ENCODE measurements at regions not wholly inside any gene's neighbourhood (a gene's known extent, or its start where the extent isn't known, plus 50 kb on each side); places are given as distances from the start of the nearest gene placed in this dataset.

DNA sequence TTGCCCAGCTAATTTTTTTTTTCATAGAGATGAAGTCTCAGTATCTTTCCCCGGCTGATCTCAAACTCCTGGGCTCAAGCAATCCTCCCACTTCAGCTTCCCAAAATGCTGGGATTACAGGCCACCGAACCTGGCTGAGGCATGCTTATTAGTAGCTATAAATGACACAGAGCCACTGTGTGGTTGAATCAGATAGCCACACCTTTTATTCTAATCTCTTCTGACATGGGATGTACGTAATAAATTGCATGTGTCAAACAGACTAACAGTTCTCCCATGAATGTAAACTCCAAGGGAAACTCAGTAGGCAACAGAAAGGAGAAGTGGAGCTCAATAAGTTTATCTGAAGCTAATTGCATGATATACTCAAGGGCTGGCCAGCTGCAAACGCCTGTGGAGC is 139.8 kb upstream of the VCX3A start:
- peaks cover 6% of the 10 kb centered on the region; the same call in 1 of the 2 replicates for H3K9me3 Mint-ChIP-seq
- DNase-seq: no peak
- no peaks in the 10 kb centered on the region for H3K4me1 Mint-ChIP-seq (ENCODE audit: low read depth)

DNA sequence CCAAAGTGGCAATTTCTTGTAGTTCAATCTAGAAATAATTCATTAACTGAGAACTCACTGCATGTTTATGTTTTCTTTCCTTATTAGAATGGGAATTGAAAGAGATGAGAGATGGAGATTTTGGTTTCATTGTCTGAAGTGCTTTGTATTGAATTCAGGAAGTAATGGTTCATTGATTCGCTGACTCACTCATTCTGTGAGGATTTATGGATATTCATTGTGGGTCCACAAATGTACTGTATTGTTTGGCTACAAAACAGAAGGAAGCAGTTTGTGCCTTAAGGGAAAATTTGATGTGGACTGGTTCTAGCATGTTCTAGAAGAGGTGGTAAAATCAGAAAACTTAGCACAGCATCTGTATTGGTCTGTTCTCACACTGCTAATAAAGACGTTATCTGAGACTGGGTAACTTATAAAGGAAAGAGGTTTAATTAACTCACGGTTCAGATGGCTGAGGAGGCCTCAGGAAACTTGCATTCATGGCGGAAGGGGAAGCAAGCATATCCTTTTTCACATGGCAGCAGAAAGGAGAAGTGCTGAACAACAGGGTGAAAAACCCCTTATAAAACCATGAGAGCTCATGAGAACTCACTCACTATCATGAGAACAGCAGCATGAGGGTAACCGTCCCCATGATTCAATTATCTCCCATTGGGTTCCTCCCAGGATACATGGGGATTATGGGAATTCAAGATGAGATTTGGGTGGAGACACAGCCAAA is 132.3 kb upstream of the VCX3A start:
- H3K36me3 Mint-ChIP-seq (ENCODE audit: low read depth): no peaks in the 10 kb centered on the region
- H3K27ac Mint-ChIP-seq: no peak overlapping the region
- H3K27me3 Mint-ChIP-seq (ENCODE audit: insufficient read depth): no peaks in the 10 kb centered on the region
- no peaks in the 10 kb centered on the region for H3K4me1 Mint-ChIP-seq (ENCODE audit: low read depth)
- no peak for DNase-seq
- H3K9me3 Mint-ChIP-seq: no peaks in the 10 kb centered on the region; the same call in 1 of the 2 replicates
- TF ChIP-seq, protein P1, sequence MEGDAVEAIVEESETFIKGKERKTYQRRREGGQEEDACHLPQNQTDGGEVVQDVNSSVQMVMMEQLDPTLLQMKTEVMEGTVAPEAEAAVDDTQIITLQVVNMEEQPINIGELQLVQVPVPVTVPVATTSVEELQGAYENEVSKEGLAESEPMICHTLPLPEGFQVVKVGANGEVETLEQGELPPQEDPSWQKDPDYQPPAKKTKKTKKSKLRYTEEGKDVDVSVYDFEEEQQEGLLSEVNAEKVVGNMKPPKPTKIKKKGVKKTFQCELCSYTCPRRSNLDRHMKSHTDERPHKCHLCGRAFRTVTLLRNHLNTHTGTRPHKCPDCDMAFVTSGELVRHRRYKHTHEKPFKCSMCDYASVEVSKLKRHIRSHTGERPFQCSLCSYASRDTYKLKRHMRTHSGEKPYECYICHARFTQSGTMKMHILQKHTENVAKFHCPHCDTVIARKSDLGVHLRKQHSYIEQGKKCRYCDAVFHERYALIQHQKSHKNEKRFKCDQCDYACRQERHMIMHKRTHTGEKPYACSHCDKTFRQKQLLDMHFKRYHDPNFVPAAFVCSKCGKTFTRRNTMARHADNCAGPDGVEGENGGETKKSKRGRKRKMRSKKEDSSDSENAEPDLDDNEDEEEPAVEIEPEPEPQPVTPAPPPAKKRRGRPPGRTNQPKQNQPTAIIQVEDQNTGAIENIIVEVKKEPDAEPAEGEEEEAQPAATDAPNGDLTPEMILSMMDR (IDR thresholded peaks at IDR 0.05): no peak
- H3K4me3 Mint-ChIP-seq: no peak overlapping the region

More for the DNA sequence above, 139.8 kb upstream of the VCX3A start:
- no peaks in the 10 kb centered on the region for H3K36me3 Mint-ChIP-seq (ENCODE audit: low read depth)
- no peaks in the 10 kb centered on the region for H3K27me3 Mint-ChIP-seq (ENCODE audit: insufficient read depth)
- TF ChIP-seq, protein P1 (IDR thresholded peaks at IDR 0.05): no peak
- no peak overlapping the region for H3K4me3 Mint-ChIP-seq
- H3K27ac Mint-ChIP-seq: no peak overlapping the region

DNA sequence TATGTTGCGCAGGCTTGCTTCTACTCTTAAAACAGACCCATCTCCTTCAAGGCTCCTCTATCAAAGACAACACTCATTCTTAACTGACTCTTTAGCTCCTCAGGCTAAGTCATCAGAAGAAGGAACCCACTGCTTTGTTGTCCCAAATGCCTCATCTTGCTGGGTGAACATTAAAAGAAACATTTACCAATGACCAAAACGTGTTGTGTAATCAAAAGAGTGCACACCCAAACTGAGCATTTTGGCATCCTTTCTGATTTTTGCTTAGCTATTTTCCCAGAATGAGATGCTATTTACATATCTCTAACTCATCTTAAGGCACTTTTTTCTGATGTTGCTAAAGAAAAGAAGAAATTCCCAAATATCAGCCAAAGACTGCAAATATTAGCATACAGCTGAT is 131.7 kb upstream of the VCX3A start:
- no peaks in the 10 kb centered on the region; the same call in 1 of the 2 replicates for H3K9me3 Mint-ChIP-seq
- no peak overlapping the region for H3K4me3 Mint-ChIP-seq
- no peak overlapping the region for H3K27ac Mint-ChIP-seq
- no peaks in the 10 kb centered on the region for H3K4me1 Mint-ChIP-seq (ENCODE audit: low read depth)
- no peaks in the 10 kb centered on the region for H3K36me3 Mint-ChIP-seq (ENCODE audit: low read depth)
- TF ChIP-seq, protein P1 (IDR thresholded peaks at IDR 0.05): no peak
- no peaks in the 10 kb centered on the region for H3K27me3 Mint-ChIP-seq (ENCODE audit: insufficient read depth)
- DNase-seq: no peak

DNA sequence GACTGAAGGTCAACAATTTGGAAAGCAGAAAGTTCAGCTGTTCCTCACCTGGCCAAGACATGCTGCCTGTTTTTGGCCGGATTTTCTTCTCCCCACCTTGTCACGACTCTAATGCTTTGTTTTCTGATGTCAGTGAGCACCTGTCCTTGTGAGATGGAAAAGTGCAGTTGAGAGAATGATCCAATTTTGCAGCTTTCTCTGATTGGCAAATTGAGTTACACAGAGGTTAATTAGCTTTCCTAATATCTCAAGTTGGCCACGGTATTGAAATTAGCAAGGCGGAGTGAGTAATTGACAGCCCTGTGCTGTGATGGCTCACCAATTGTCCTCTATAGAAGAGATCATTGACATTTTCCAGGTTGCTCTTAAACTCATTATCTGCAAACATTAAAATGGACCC is 126.8 kb upstream of the VCX3A start:
- DNase-seq: no peak
- no peaks in the 10 kb centered on the region for H3K36me3 Mint-ChIP-seq (ENCODE audit: low read depth)
- TF ChIP-seq, protein P1 (IDR thresholded peaks at IDR 0.05): no peak
- H3K9me3 Mint-ChIP-seq: peaks cover 13% of the 10 kb centered on the region
- H3K27me3 Mint-ChIP-seq (ENCODE audit: insufficient read depth): no peaks in the 10 kb centered on the region
- H3K4me1 Mint-ChIP-seq (ENCODE audit: low read depth): no peaks in the 10 kb centered on the region
- H3K4me3 Mint-ChIP-seq: no peak overlapping the region
- H3K27ac Mint-ChIP-seq: no peak overlapping the region

DNA sequence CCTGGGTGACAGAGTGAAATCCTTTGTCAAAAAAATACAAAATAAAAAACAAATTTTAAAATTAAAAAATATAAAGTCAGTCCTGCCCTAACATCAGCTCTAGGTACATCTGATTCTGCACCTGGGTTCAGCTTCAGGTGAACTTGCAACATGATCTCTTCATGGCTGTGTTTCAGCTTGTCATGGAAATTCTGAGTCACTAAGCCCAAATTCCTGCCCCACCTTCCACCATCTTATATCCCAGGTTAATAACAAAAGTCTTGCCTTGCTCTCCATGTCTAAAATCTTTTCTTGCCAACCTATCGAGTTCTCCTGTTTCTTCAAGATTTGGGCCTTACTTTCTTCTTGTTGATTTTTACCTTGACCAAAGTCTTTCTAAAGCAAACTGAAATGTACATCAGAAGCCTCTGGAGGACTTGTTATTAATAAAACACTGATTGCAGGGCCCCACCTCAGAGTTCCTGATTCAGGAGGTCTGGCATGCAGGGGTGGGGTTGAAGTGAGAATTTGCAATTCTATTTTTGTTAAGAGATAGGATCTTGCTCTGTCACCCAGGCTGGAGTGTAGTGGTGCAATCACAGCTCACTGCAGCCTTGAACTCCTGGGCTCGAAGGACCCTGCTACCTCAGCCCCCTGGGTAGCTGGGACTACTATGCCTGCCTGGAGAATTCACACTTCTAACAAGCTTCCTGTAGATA is 125.8 kb upstream of the VCX3A start:
- H3K27me3 Mint-ChIP-seq (ENCODE audit: insufficient read depth): no peaks in the 10 kb centered on the region
- H3K36me3 Mint-ChIP-seq (ENCODE audit: low read depth): no peaks in the 10 kb centered on the region
- peaks cover 13% of the 10 kb centered on the region for H3K9me3 Mint-ChIP-seq
- no peak overlapping the region for H3K27ac Mint-ChIP-seq
- no peak for DNase-seq
- TF ChIP-seq, protein P1 (IDR thresholded peaks at IDR 0.05): no peak
- no peak overlapping the region for H3K4me3 Mint-ChIP-seq
- no peaks in the 10 kb centered on the region for H3K4me1 Mint-ChIP-seq (ENCODE audit: low read depth)
